ENCODE measurements at regions not wholly inside any gene's neighbourhood (a gene's known extent, or its start where the extent isn't known, plus 50 kb on each side); places are given as distances from the start of the nearest gene placed in this dataset.

GRCh38 chr4:152234571-152234970 lies 301.3 kb downstream of the FBXW7 start:
- no peak for DNase-seq

DNA sequence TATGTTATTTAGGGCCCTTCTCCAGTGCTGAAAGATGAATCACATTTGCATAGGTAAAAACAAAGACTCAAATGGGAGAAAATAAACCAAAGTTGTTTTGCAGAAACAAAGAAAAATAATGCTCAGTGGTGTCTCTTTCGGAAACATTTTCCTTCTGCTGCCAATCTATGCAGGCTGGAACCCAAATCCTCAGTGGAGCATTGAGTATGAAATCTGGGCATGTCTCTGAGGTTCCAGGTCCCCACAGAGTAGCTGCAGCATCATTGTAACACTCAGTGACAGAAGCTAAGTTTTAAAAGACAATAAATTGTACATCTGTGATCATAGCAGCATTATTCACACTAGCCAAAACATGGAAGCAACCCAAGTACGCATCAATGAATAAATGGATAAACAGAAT lies 303.6 kb downstream of the FBXW7 start:
- DNase-seq: no peak

DNA sequence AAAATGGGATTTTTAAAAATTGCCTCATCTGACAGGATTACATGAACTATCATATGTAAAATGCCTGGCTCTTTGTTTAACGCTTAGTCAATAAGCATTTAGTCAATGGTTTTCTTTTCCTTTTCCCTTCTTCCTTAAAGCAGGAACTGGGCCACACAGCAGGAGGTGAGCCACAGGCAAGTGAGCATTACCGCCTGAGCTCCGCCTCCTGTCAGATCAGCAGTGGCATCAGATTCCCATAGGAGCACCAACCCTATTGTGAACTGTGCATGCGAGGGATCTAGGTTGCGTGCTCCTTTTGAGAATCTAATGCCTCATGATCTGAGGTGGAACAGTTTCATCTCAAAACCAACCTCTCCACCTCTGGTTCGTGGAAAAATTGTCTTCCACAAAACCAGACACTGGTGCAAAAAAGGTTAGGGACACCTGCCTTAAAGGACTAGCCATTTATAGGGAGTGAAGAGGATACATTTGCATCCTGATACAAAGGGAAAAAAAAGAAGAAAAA lies 306.1 kb downstream of the FBXW7 start:
- DNase-seq: no peak

DNA sequence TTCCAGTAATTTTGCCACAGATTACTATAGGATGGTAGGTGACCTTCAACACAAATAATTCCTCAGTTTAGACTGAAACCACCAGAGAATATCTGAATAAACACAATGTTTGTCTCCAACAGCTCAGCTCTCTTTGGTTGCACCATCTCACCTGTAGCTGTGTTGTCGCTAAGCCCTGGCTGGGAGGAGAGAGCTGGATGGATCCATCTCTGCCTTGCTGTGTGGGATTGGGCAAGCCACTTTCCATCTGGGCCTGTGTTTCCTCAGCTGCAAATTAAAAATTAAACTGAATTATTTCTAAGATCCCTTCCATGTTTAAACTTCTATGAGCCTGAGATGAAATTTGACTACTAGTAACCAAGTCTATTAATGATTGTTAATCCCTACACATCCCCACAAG lies 310.2 kb downstream of the FBXW7 start:
- no peak for DNase-seq

DNA sequence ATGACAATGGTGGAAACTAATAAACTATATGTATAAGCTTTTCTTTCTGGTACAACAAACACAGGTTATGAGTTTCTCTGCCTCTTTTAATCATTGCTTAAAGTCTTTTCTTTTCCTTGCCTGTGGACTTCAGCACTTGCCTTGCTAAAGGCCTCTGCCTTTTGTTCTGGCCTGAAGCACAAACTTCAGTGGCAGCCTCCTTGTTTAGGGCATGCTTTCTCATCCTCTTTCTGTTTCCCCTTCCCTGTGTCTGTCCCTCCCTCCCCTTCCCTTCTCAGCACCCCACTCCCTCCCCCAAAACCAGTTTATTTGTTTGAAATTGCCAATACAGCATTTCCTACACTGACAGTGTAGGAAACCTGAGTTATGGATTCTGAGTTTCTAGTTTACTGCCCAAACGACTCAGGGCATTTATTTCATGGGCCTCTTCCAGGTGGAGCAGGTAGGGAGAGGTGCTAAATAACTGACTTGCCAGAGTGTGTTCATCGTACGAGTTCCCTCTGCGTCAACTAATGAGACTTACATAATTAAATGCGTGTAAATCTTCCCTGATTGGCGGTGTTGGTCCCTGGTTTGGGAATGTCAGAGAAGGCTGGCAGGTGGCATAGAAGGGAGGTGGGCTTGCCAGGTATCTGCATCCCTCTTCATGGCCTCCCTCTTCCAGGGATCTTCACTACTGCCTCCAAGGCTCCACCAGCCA lies 311.0 kb downstream of the FBXW7 start:
- DNase-seq: no peak

GRCh38 chr4:152224223-152224622 lies 311.7 kb downstream of the FBXW7 start:
- DNase-seq: no peak

DNA sequence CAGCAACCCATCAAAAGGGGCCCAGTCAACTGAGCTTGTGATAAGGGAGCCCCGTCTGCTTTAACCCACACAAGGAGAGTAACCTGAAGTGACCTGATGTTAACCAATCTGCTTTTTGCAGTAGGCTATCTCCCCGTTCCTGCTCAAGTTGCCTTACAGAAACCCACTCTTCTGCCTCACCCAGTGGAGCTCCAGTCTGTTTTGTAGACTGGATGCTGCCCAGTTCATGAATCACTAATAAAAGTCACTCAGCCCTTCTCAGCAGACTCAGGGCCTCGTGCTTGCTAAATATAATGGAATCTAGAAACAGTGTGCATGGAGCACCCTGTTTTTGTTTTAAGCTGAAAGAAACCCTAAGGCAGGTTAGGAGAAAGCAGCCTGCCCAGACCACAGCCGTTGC lies 312.3 kb downstream of the FBXW7 start:
- DNase-seq: no peak

DNA sequence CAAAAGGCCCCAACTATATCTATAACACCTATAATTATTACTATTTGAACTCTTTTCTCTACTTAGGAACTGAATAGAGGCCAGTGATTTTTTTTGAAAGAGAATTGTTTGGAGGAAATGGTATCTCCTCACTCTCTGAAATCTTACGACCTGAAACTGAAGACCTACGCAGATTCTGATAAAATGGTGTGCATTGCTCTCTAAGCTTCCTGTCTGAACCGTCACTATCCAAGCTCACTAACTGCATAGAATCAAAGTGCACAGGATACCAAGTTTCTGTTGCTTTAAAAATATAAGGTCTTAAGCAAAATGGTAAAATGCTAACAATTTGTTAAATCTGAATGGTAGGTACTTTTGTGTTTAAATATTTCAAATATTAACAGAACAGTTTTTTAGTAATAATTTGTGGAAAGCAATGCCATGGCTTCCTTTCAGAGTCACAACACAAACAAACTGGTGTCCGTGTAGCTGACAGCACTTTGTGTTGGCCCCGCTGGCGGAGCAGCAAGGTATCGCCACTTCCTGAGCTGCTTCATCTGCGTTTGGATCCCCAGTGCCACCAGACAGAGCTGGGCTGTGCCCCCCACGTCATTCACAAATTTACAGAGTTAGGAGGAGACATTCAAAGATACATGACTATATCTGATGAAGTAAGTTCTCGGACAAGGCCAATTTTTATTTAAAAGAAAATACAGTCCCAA lies 313.9 kb downstream of the FBXW7 start:
- DNase-seq: no peak

- no peak for DNase-seq
These were observed 315.7 kb downstream of the FBXW7 start for GRCh38 chr4:152220201-152220666.

GRCh38 chr4:152218576-152218975 lies 317.3 kb downstream of the FBXW7 start:
- no peak for DNase-seq

- DNase-seq: no peak
These were observed 318.0 kb downstream of the FBXW7 start for GRCh38 chr4:152217896-152218295.

- DNase-seq: peak; percentile 28
These were observed 323.8 kb downstream of the FBXW7 start for GRCh38 chr4:152211936-152212653.

DNA sequence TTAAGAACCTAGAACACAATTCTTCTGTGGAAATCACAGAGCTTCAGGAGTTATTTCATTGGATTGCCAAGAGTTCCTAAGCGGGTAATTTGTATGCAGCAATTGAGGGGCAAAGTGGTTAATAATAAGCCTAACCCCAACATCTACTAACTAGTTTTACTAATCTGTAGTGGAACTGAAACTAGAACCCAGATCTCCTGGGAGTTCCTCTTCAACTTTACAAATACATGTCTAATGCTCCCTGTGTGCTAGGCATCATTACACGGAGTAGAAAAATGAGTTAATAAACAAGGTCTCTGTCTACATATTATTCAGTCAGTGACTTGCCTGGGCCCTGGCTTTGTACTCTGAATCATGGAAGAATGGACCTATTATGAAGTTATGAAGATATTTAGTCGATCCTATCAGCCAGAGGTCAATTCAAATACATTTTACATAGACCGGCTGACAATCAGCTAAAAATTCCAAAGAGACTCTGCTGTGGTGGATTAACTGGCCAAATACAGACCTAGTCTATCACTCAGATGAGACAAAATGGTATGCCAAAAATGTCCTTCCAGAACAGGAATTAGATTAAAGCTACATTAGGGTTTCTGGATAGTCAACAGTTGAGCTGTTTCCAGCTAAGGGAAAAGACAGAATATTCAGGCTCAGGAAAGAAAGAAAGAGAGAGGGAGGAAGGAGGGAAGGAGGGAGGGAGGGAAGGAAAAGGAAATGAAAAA lies 326.0 kb downstream of the FBXW7 start:
- no peak for DNase-seq

GRCh38 chr4:152207378-152207720 lies 328.5 kb downstream of the FBXW7 start:
- no peak for DNase-seq

DNA sequence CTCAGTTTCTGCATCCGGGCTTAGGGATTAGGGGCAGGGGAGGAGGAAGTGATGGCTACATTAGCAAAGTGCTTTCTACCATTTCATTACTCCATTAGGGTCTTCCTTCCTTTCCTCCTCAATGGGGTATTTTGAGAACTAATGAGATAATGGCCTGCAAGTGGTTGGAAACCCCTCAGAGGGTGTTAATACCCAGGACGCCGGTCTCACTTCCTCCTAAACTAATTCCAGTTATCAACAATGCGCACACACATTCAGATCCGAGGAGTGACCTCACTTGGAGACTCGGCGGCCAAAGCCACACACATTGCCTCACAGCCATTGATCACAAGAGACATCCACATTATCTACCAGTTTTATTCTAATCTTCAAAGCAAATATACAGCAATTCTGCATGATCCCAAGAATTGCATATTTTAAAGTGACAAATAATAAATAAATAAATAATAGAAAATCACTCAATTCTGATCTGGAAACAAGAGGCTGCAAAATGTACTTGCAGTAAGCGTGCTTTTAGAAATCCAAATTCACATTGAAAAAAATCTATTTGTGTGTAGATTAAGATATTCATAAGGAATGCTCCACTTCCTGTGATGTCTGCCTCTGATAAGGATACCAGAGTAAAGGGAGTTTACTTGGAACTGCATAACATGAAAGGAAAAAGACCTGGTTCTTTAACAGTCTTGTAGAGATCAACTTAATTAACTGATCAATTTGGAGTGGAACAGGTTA lies 329.1 kb downstream of the FBXW7 start:
- no peak for DNase-seq

- no peak for DNase-seq
These were observed 329.7 kb downstream of the FBXW7 start for GRCh38 chr4:152206185-152206584.

GRCh38 chr4:152202415-152202814 lies 333.5 kb downstream of the FBXW7 start:
- DNase-seq: no peak

DNA sequence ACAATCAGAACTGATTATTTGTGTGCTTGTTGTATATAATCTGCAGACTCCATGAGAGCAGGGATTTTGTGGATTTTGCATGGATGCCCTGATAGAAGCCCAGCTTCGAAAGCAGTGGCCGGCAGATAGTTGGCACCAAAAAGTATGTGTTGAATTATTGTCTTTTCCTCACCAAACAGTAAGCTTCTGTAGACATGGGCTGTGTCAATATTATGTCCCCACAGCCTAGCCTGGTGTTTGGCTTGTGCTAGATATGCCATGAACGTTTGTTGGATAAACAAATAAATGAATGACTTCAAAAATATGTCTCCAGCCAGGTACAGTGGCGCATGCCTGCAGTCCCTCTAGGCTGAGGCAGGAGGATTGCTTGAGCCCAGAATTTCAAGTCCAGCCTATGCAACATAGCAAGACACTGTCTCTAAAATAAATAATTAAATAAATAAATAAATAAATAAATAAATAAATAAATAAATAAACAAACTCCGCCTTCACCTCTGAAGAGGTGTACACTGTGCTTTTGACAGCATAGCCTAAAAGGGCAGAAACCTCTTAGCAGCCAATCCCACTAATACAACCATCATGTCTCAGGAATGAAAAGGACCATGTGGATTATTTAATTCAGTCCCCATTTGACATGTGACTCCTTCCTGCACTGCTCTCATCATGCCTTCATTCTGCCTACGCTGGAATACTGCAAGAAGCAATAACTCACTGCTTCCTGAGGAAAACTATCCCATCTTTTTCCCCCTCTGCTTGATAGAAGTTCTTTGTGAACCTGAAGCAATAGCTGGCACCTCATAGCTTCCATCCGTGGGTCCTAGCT lies 335.2 kb downstream of the FBXW7 start:
- DNase-seq: no peak

- DNase-seq: no peak
These were observed 338.7 kb downstream of the FBXW7 start for GRCh38 chr4:152197211-152197610.

- DNase-seq: no peak
These were observed 340.0 kb downstream of the FBXW7 start for GRCh38 chr4:152195888-152196287.

DNA sequence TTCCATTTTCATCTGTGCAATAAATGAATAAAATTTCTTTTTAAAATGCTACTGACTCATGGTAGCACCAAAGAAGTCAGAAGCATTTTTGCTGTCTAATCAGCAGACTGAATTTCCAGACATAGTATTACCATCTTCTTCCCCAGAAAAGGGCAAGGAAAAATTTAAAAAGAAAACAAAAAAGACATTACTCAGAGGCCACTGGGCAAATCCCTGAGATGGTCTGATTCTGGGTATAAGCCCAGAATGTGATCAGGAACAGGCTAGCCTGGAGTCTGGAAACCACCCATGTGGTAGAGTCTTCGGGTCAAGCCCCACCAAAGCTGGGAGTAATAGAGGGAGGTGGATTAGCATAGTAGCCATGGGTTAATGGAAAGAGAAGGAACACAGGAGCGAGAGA lies 342.8 kb downstream of the FBXW7 start:
- DNase-seq: no peak

DNA sequence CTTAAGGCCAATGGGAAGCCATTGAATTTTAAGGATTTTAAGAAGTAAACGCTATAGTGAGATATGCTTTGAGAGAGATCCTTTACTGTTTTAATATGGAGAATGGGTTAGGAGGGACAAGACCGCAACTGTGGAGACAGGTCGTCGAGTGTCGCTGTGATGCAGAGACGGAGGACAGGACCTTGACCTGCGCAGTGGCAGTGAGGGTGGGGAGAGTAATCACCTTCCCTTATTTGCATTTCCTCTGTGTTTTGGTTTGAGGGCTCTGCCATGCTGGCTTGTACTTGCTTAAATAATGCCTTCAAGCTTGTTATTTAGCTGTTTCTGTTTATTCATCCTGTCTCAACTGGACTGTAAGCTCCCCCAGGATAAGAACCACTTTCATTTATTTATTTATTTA lies 345.0 kb downstream of the FBXW7 start:
- no peak for DNase-seq
